ENCODE measurements at regions not wholly inside any gene's neighbourhood (a gene's known extent, or its start where the extent isn't known, plus 50 kb on each side); places are given as distances from the start of the nearest gene placed in this dataset.

GRCh38 chr15:70308735-70309434 is 211.2 kb upstream of the TLE3 start:
- H3K27ac ChIP-seq (ENCODE audit: low read depth, low read length): no peak overlapping the region
- ATAC-seq: no peak
- Mint-ChIP-seq H3K27me3 (peaks cover 0 to 20% (median 5%) of the 10 kb centered on the region in 5 donors), H3K36me3 (no peaks in the 10 kb centered on the region), H3K27ac (peak overlapping the region in 1 of 9 donors; percentile 5), H3K4me1 (peaks cover 8 to 15% (median 10%) of the 10 kb centered on the region in 7 donors), H3K9me3 (no peaks in the 10 kb centered on the region), H3K4me3 (no peak overlapping the region)
- CTCF ChIA-PET: no interaction called here
- intact Hi-C loops (cut with micrococcal nuclease): no loop called here
- peaks cover 0 to 12% of the 10 kb centered on the region in 2 donors for H3K4me1 ChIP-seq (ENCODE audit: control insufficient read depth in 2 of 2, insufficient read depth in 2 of 2, low read length in 2 of 2)
- no peaks in the 10 kb centered on the region for H3K9me3 ChIP-seq (ENCODE audit: control insufficient read depth in 2 of 3, low read length in 3 of 3)
- POLR2A ChIA-PET: no interaction called here
- H3K36me3 ChIP-seq (ENCODE audit: control insufficient read depth in 2 of 3, insufficient read depth in 3 of 3, low read length in 3 of 3): no peaks in the 10 kb centered on the region
- no peaks in the 10 kb centered on the region for H3K27me3 ChIP-seq (ENCODE audit: control insufficient read depth in 2 of 2, insufficient read depth in 2 of 2, low read length in 2 of 2)
- no peak overlapping the region for H3K4me3 ChIP-seq (ENCODE audit: low read length)
- no peak for DNase-seq

- peak in 1 of 9 donors; percentile 31 for DNase-seq
- peaks cover 0 to 20% (median 5%) of the 10 kb centered on the region in 5 donors for H3K27me3 Mint-ChIP-seq
- CTCF ChIA-PET: no interaction called here
These were observed 210.5 kb upstream of the TLE3 start for GRCh38 chr15:70308011-70308734.

GRCh38 chr15:70306582-70306981 is 208.9 kb upstream of the TLE3 start:
- H3K27ac ChIP-seq (ENCODE audit: low read depth, low read length): no peak overlapping the region
- peaks cover 8 to 15% (median 10%) of the 10 kb centered on the region in 7 donors for H3K4me1 Mint-ChIP-seq
- peaks cover 5 to 24% of the 10 kb centered on the region in 2 donors for H3K4me1 ChIP-seq (ENCODE audit: control insufficient read depth in 2 of 2, insufficient read depth in 2 of 2, low read length in 2 of 2)
- DNase-seq (no peak), ATAC-seq (no peak)
- H3K9me3 ChIP-seq (ENCODE audit: control insufficient read depth in 2 of 3, low read length in 3 of 3): no peaks in the 10 kb centered on the region
- no peaks in the 10 kb centered on the region for H3K36me3 Mint-ChIP-seq
- H3K4me3 ChIP-seq (ENCODE audit: low read length): no peak overlapping the region
- POLR2A ChIA-PET: no interaction called here
- H3K27me3 Mint-ChIP-seq: peaks cover 0 to 20% (median 5%) of the 10 kb centered on the region in 5 donors
- CTCF ChIA-PET: no interaction called here
- no peaks in the 10 kb centered on the region for H3K27me3 ChIP-seq (ENCODE audit: control insufficient read depth in 2 of 2, insufficient read depth in 2 of 2, low read length in 2 of 2)
- no peak overlapping the region for H3K27ac Mint-ChIP-seq
- intact Hi-C loops (cut with micrococcal nuclease): no loop called here
- H3K36me3 ChIP-seq (ENCODE audit: control insufficient read depth in 2 of 3, insufficient read depth in 3 of 3, low read length in 3 of 3): no peaks in the 10 kb centered on the region
- H3K9me3 Mint-ChIP-seq: no peaks in the 10 kb centered on the region
- no peak overlapping the region for H3K4me3 Mint-ChIP-seq

More at GRCh38 chr15:70308011-70308734, 210.5 kb upstream of the TLE3 start:
- no peaks in the 10 kb centered on the region for H3K36me3 ChIP-seq (ENCODE audit: control insufficient read depth in 2 of 3, insufficient read depth in 3 of 3, low read length in 3 of 3)
- no peaks in the 10 kb centered on the region for H3K27me3 ChIP-seq (ENCODE audit: control insufficient read depth in 2 of 2, insufficient read depth in 2 of 2, low read length in 2 of 2)
- intact Hi-C loops (cut with micrococcal nuclease): no loop called here
- no peak overlapping the region for H3K27ac ChIP-seq (ENCODE audit: low read depth, low read length)
- Mint-ChIP-seq H3K27ac (peak overlapping the region in 1 of 9 donors; percentile 53), H3K9me3 (no peaks in the 10 kb centered on the region), H3K4me1 (peaks cover 8 to 15% (median 10%) of the 10 kb centered on the region in 7 donors), H3K36me3 (no peaks in the 10 kb centered on the region), H3K4me3 (peak overlapping the region in 1 of 10 donors; percentile 41)
- POLR2A ChIA-PET: no interaction called here
- H3K4me1 ChIP-seq (ENCODE audit: control insufficient read depth in 2 of 2, insufficient read depth in 2 of 2, low read length in 2 of 2): peaks cover 0 to 12% of the 10 kb centered on the region in 2 donors
- no peak overlapping the region for H3K4me3 ChIP-seq (ENCODE audit: low read length)
- H3K9me3 ChIP-seq (ENCODE audit: control insufficient read depth in 2 of 3, low read length in 3 of 3): no peaks in the 10 kb centered on the region
- peak; percentile 92 for ATAC-seq

DNA sequence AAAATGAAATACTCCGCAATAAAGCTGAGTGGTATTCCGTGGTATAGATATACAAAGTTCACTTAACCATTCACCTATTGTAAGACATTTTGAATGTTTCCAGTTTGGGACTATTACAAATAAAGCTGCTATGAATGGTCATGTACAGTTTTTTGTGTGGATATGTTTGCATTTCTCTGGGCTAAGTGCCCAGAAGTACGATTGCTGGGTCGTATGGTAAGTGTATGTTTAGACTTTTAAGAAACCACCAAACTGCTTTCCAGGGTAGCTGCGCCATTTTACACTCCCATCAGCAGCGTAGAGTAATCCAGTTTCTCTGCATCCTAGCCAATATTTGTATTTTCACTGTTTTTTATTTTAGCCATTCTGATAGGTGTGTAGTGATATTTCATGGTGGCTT is 208.4 kb upstream of the TLE3 start:
- ChIA-PET CTCF (no interaction called here), POLR2A (no interaction called here)
- no peaks in the 10 kb centered on the region for H3K9me3 Mint-ChIP-seq
- no peak overlapping the region for H3K27ac ChIP-seq (ENCODE audit: low read depth, low read length)
- H3K4me1 Mint-ChIP-seq: peaks cover 8 to 16% (median 11%) of the 10 kb centered on the region in 7 donors
- ATAC-seq: no peak
- peaks cover 10 to 29% of the 10 kb centered on the region in 2 donors for H3K4me1 ChIP-seq (ENCODE audit: control insufficient read depth in 2 of 2, insufficient read depth in 2 of 2, low read length in 2 of 2)
- H3K27ac Mint-ChIP-seq: no peak overlapping the region
- H3K4me3 ChIP-seq (ENCODE audit: low read length): no peak overlapping the region
- H3K36me3 Mint-ChIP-seq: no peaks in the 10 kb centered on the region
- H3K4me3 Mint-ChIP-seq: no peak overlapping the region
- DNase-seq: no peak
- H3K9me3 ChIP-seq (ENCODE audit: control insufficient read depth in 2 of 3, low read length in 3 of 3): no peaks in the 10 kb centered on the region
- H3K27me3 ChIP-seq (ENCODE audit: control insufficient read depth in 2 of 2, insufficient read depth in 2 of 2, low read length in 2 of 2): no peaks in the 10 kb centered on the region
- intact Hi-C loops (cut with micrococcal nuclease): no loop called here
- H3K27me3 Mint-ChIP-seq: peaks cover 0 to 17% (median 5%) of the 10 kb centered on the region in 5 donors
- H3K36me3 ChIP-seq (ENCODE audit: control insufficient read depth in 2 of 3, insufficient read depth in 3 of 3, low read length in 3 of 3): no peaks in the 10 kb centered on the region

- CTCF ChIA-PET: no interaction called here
- Histone ChIP-seq H3K4me3 (ENCODE audit: low read length) (no peak overlapping the region), H3K4me1 (ENCODE audit: control insufficient read depth in 2 of 2, insufficient read depth in 2 of 2, low read length in 2 of 2) (peaks cover 20 to 38% of the 10 kb centered on the region in 2 donors), H3K9me3 (ENCODE audit: control insufficient read depth in 2 of 3, low read length in 3 of 3) (no peaks in the 10 kb centered on the region), H3K36me3 (ENCODE audit: control insufficient read depth in 2 of 3, insufficient read depth in 3 of 3, low read length in 3 of 3) (no peaks in the 10 kb centered on the region), H3K27ac (ENCODE audit: low read depth, low read length) (no peak overlapping the region), H3K27me3 (ENCODE audit: control insufficient read depth in 2 of 2, insufficient read depth in 2 of 2, low read length in 2 of 2) (no peaks in the 10 kb centered on the region)
- H3K27me3 Mint-ChIP-seq: peaks cover 0 to 10% (median 5%) of the 10 kb centered on the region in 5 donors
- no peak overlapping the region for H3K4me3 Mint-ChIP-seq
- no peaks in the 10 kb centered on the region for H3K36me3 Mint-ChIP-seq
- peaks cover 12 to 22% (median 19%) of the 10 kb centered on the region in 7 donors for H3K4me1 Mint-ChIP-seq
- POLR2A ChIA-PET: no interaction called here
- DNase-seq (no peak), ATAC-seq (no peak)
- no peaks in the 10 kb centered on the region for H3K9me3 Mint-ChIP-seq
- no peak overlapping the region for H3K27ac Mint-ChIP-seq
- intact Hi-C loops (cut with micrococcal nuclease): loop anchor here in 1 of 2 donors (5.0 kb wide), 1 partner anchor 547 kb away; no protein-coding TSS in a partner anchor
These were observed 206.3 kb upstream of the TLE3 start for GRCh38 chr15:70303981-70304380.

DNA sequence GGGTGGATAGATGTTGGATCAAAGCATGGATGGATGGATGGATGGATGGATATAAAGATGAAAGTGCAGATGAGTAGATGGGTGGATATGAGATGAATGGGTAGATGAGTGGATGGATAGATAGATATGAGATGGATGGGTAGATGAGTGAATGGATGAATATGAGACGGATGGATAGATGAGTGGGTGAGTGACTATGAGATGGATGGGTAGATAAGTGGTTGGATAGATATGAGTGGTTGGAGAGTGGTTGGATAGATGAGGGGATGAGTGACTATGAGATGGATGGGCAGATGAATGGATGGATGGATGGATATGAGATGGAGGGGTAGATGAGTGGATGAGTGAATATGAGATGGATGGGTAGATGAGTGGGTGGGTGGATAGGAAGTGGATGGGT is 204.6 kb upstream of the TLE3 start:
- Mint-ChIP-seq H3K27ac (no peak overlapping the region), H3K27me3 (peaks cover 0 to 10% (median 0%) of the 10 kb centered on the region in 5 donors), H3K9me3 (no peaks in the 10 kb centered on the region), H3K4me1 (peaks cover 5 to 13% (median 10%) of the 10 kb centered on the region in 7 donors), H3K36me3 (no peaks in the 10 kb centered on the region), H3K4me3 (no peak overlapping the region)
- POLR2A ChIA-PET: no interaction called here
- Histone ChIP-seq H3K27me3 (ENCODE audit: control insufficient read depth in 2 of 2, insufficient read depth in 2 of 2, low read length in 2 of 2) (no peaks in the 10 kb centered on the region), H3K4me3 (ENCODE audit: low read length) (no peak overlapping the region), H3K9me3 (ENCODE audit: control insufficient read depth in 2 of 3, low read length in 3 of 3) (no peaks in the 10 kb centered on the region), H3K27ac (ENCODE audit: low read depth, low read length) (no peak overlapping the region), H3K36me3 (ENCODE audit: control insufficient read depth in 2 of 3, insufficient read depth in 3 of 3, low read length in 3 of 3) (no peaks in the 10 kb centered on the region), H3K4me1 (ENCODE audit: control insufficient read depth in 2 of 2, insufficient read depth in 2 of 2, low read length in 2 of 2) (peaks cover 20 to 28% of the 10 kb centered on the region in 2 donors)
- DNase-seq (no peak), ATAC-seq (no peak)
- intact Hi-C loops (cut with micrococcal nuclease): loop anchor here in 1 of 2 donors (5.0 kb wide), 1 partner anchor 545 kb away; no protein-coding TSS in a partner anchor
- CTCF ChIA-PET: no interaction called here
